H1 (cell line): ENCODE measurements at regions not wholly inside any gene's neighbourhood (a gene's known extent, or its start where the extent isn't known, plus 50 kb on each side); places are given as distances from the start of the nearest gene placed in this dataset.

Experiments
- CTCF ChIA-PET: fragments of 300-600 bp; sonication (Branson Sonifier 250); formaldehyde crosslinking; loops from one replicate; lab custom pipeline; 2021; ENCODE audit not compliant: partially characterized antibody; lab: Charles Lee
- POLR2A ChIA-PET: fragments of 300-600 bp; sonication (Branson Sonifier 250); formaldehyde crosslinking; loops from one replicate; lab custom pipeline; 2021; ENCODE audit warnings: inconsistent platforms; ENCODE audit not compliant: partially characterized antibody; lab: Charles Lee
- DNase-seq, 2 experiments: peaks; one replicate each; pipeline versions ENCODE4 v3.0.0 to v3.0.0-alpha.2; 2010 to 2022; ENCODE audit warnings: low spot score in 2 of 2, low read depth in 1 of 2, mixed read lengths in 1 of 2
- FAIRE-seq: peaks from 2 replicates; lab custom pipeline; 2011; peaks lifted over from hg19 to GRCh38; lab: Jason Lieb, UNC
- H2AFZ ChIP-seq: 2 replicates; pipeline ENCODE4 v1.8.1; 2012; ENCODE audit warnings: low read length, inconsistent platforms
- H2AK5ac ChIP-seq: 2 replicates; pipeline ENCODE4 v1.6.1; 2013; ENCODE audit warnings: low read depth, low read length
- H2BK120ac ChIP-seq: replicated peaks from 2 replicates; pipeline ENCODE3; 2013; ENCODE audit warnings: low read depth, low read length, inconsistent platforms
- H2BK12ac ChIP-seq: 2 replicates; pipeline ENCODE4 v1.6.1; 2013; ENCODE audit warnings: low read depth, low read length
- H2BK15ac ChIP-seq: 2 replicates; pipeline ENCODE4 v1.6.1; 2013; ENCODE audit warnings: low read length
- H2BK20ac ChIP-seq: 2 replicates; pipeline ENCODE4 v1.6.1; 2013; ENCODE audit warnings: low read length
- H2BK5ac ChIP-seq: 2 replicates; pipeline ENCODE4 v1.6.1; 2013; ENCODE audit warnings: low read depth, low read length
- H3K14ac ChIP-seq: 2 replicates; pipeline ENCODE4 v1.6.1; 2013; ENCODE audit warnings: inconsistent platforms; ENCODE audit not compliant: insufficient read length
- H3K18ac ChIP-seq: 2 replicates; pipeline ENCODE4 v1.6.1; 2013; ENCODE audit warnings: low read length; ENCODE audit errors: extremely low read depth
- H3K23ac ChIP-seq: 2 replicates; pipeline ENCODE4 v1.6.1; 2013; ENCODE audit warnings: inconsistent platforms; ENCODE audit not compliant: insufficient read length
- H3K23me2 ChIP-seq: 2 replicates; pipeline ENCODE4 v1.6.1; 2013; ENCODE audit warnings: low read depth, low read length
- H3K27ac ChIP-seq: 2 replicates; pipeline ENCODE4 v1.6.1; 2011; ENCODE audit warnings: low read depth, low read length, inconsistent platforms
- H3K27me3 ChIP-seq, 4 experiments: replicated peaks in 1 of 4; 1 replicate in 1 of 4; 2 replicates in 3 of 4; pipeline versions ENCODE4 v1.6.1 to v1.8.1; 2011 to 2013; ENCODE audit warnings: low read length in 3 of 4, mild to moderate bottlenecking in 3 of 4, inconsistent platforms in 2 of 4, mixed read lengths in 2 of 4, moderate library complexity in 1 of 4; ENCODE audit not compliant: control insufficient read depth in 3 of 4, insufficient read depth in 3 of 4; ENCODE audit errors: extremely low read depth in 1 of 4
- H3K36me3 ChIP-seq, 4 experiments: 2 replicates each; pipeline versions ENCODE4 v1.6.1 to v1.8.1; 2011 to 2013; ENCODE audit warnings: mild to moderate bottlenecking in 4 of 4, low read length in 3 of 4, moderate library complexity in 2 of 4, control low read depth in 1 of 4, inconsistent platforms in 1 of 4; ENCODE audit not compliant: insufficient read depth in 4 of 4, control insufficient read depth in 2 of 4
- H3K4ac ChIP-seq: replicated peaks from 2 replicates; pipeline ENCODE3; 2013; ENCODE audit warnings: low read length, low read depth, mixed read lengths, inconsistent platforms; ENCODE audit not compliant: insufficient read length
- H3K4me1 ChIP-seq, 4 experiments: replicated peaks in 1 of 4; 1 replicate in 1 of 4; 2 replicates in 3 of 4; pipeline versions ENCODE4 v1.6.1 to v1.8.1; 2011 to 2013; ENCODE audit warnings: low read length in 3 of 4, inconsistent platforms in 2 of 4, mixed read lengths in 1 of 4; ENCODE audit not compliant: insufficient read depth in 4 of 4, control insufficient read depth in 3 of 4
- H3K4me2 ChIP-seq, 2 experiments: 2 replicates each; pipeline versions ENCODE4 v1.6.1 to v1.8.1; 2011 to 2013; ENCODE audit warnings: low read depth in 2 of 2, low read length in 2 of 2, control low read depth in 1 of 2, inconsistent platforms in 1 of 2, mild to moderate bottlenecking in 1 of 2; ENCODE audit not compliant: insufficient read depth in 1 of 2
- H3K4me3 ChIP-seq, 4 experiments: fragments of 200-600, 300-600 bp in 1 of 4; sonication (generic), shearing (Covaris generic), sonication (Bioruptor Twin) in 1 of 4; 2 replicates each; pipeline versions ENCODE4 v1.5.1 to v1.8.1; 2011 to 2016; ENCODE audit warnings: low read length in 4 of 4, low read depth in 3 of 4, control low read depth in 2 of 4, inconsistent platforms in 2 of 4, mild to moderate bottlenecking in 2 of 4, mixed read lengths in 1 of 4, moderate library complexity in 1 of 4; ENCODE audit not compliant: insufficient read depth in 2 of 4; ENCODE audit errors: extremely low read depth in 1 of 4
- H3K56ac ChIP-seq: replicated peaks from 2 replicates; pipeline ENCODE3; 2013; ENCODE audit warnings: low read depth, mild to moderate bottlenecking, mixed read lengths, low read length, inconsistent platforms; ENCODE audit not compliant: insufficient read length
- H3K79me1 ChIP-seq: 2 replicates; pipeline ENCODE4 v1.6.1; 2013; ENCODE audit warnings: low read depth, low read length, control low read depth
- H3K79me2 ChIP-seq, 2 experiments: 2 replicates each; pipeline versions ENCODE4 v1.6.1 to v1.8.1; 2012 to 2013; ENCODE audit warnings: low read length in 2 of 2, mild to moderate bottlenecking in 2 of 2, inconsistent platforms in 1 of 2; ENCODE audit not compliant: insufficient read depth in 2 of 2, control insufficient read depth in 1 of 2
- H3K9ac ChIP-seq, 4 experiments: replicated peaks in 1 of 4; 1 replicate in 1 of 4; 2 replicates in 3 of 4; pipeline versions ENCODE4 v1.6.1 to v1.8.1; 2011 to 2013; ENCODE audit warnings: low read depth in 3 of 4, low read length in 3 of 4, control low read depth in 2 of 4, mild to moderate bottlenecking in 2 of 4, moderate library complexity in 2 of 4, inconsistent platforms in 1 of 4; ENCODE audit errors: extremely low read depth in 1 of 4
- H3K9me3 ChIP-seq, 2 experiments: 2 replicates each; pipeline versions ENCODE4 v1.6.1 to v1.8.1; 2012 to 2013; ENCODE audit warnings: mild to moderate bottlenecking in 2 of 2, moderate library complexity in 2 of 2, control low read depth in 1 of 2, inconsistent platforms in 1 of 2, low read depth in 1 of 2, low read length in 1 of 2, mixed read lengths in 1 of 2; ENCODE audit not compliant: insufficient read depth in 2 of 2
- H4K20me1 ChIP-seq, 2 experiments: replicated peaks in 1 of 2; 2 replicates each; pipeline versions ENCODE3 to v1.8.1; 2011 to 2013; ENCODE audit warnings: inconsistent platforms in 2 of 2, low read length in 2 of 2, mild to moderate bottlenecking in 1 of 2; ENCODE audit not compliant: insufficient read depth in 2 of 2, control insufficient read depth in 1 of 2
- H4K5ac ChIP-seq: 2 replicates; pipeline ENCODE4 v1.6.1; 2013; ENCODE audit warnings: low read length, low read depth, mixed read lengths, inconsistent platforms; ENCODE audit not compliant: insufficient read length
- H4K8ac ChIP-seq: 2 replicates; pipeline ENCODE4 v1.8.0; 2013; ENCODE audit warnings: mild to moderate bottlenecking, moderate library complexity, low read length, inconsistent platforms; ENCODE audit not compliant: insufficient read depth; ENCODE audit errors: extremely low read depth
- H4K91ac ChIP-seq: replicated peaks from 2 replicates; pipeline ENCODE3; 2013; ENCODE audit warnings: low read length, mixed read lengths, inconsistent platforms; ENCODE audit not compliant: insufficient read length
- ASH2L ChIP-seq: fragments of 200-600, 300-600 bp; sonication (generic); IDR thresholded peaks from one replicate; pipeline ENCODE4 v1.7.1; 2017; ENCODE audit warnings: low read length
- BRCA1 ChIP-seq: IDR thresholded peaks from 2 replicates; pipeline ENCODE4 v1.6.1; 2012; ENCODE audit warnings: low read depth, low read length, improper control_type of control experiment
- KDM5A ChIP-seq: fragments of 200-600 bp; IDR thresholded peaks from 2 replicates; pipeline ENCODE4 v1.7.1; 2012; ENCODE audit warnings: mild to moderate bottlenecking, low read length, inconsistent platforms, mixed read lengths
- POLR2AphosphoS5 ChIP-seq: IDR thresholded peaks from 2 replicates; pipeline ENCODE4 v1.6.1; 2011; ENCODE audit warnings: low read depth, low read length
- TAF1 ChIP-seq: IDR thresholded peaks from 2 replicates; pipeline ENCODE4 v1.6.1; 2011; ENCODE audit warnings: mild to moderate bottlenecking, low read depth, low read length
- TBP ChIP-seq: IDR thresholded peaks from 2 replicates; pipeline ENCODE4 v1.6.1; 2011; ENCODE audit warnings: low read depth, low read length, improper control_type of control experiment
- WGBS, 2 experiments: shearing (Covaris generic) in 1 of 2; methylation state at CpG; one replicate each; pipeline versions ENCODE4 v1.1.6 to v1.1.7; 2013 to 2015; ENCODE audit warnings: low lambda C conversion rate in 2 of 2, mixed read lengths in 2 of 2, inconsistent platforms in 1 of 2, low coverage in 1 of 2, missing lambda C conversion rate in 1 of 2; ENCODE audit not compliant: insufficient replicate concordance in 2 of 2, insufficient coverage in 1 of 2, insufficient read length in 1 of 2; ENCODE audit errors: extremely low coverage in 1 of 2, missing lambda C conversion rate in 1 of 2; 5-methylcytosine and 5-hydroxymethylcytosine counted together

- H2BK120ac ChIP-seq, result no peak overlapping the region
- no peak overlapping the region for H2AK5ac ChIP-seq
- H3K27ac ChIP-seq, result no peak overlapping the region
- H3K27me3 ChIP-seq, result no peaks in the 10 kb centered on the region
- 0 out of 2 replicates have a peak overlapping the region, but pooled peaks have one; percentile 51 for H2BK15ac ChIP-seq
- no peak overlapping the region for H2BK12ac ChIP-seq
- H4K20me1 ChIP-seq, result no peaks in the 10 kb centered on the region
- H4K91ac ChIP-seq, result no peak overlapping the region
- no peaks in the 10 kb centered on the region for H3K23me2 ChIP-seq
- FAIRE-seq (no peak), DNase-seq (no peak)
- no peak overlapping the region for H3K4me2 ChIP-seq
- no peak overlapping the region for H2AFZ ChIP-seq
- no peak overlapping the region for H3K23ac ChIP-seq
- no peaks in the 10 kb centered on the region for H3K36me3 ChIP-seq
- no peaks in the 10 kb centered on the region for H3K4me1 ChIP-seq
- TF ChIP-seq ASH2L (no peak), POLR2AphosphoS5 (no peak), TBP (no peak), TAF1 (no peak), BRCA1 (no peak), KDM5A (no peak)
- H2BK20ac ChIP-seq, result peak overlapping the region; percentile 53; the same call in 1 of the 2 replicates
- H3K9me3 ChIP-seq, result no peaks in the 10 kb centered on the region
- H3K79me2 ChIP-seq, result no peaks in the 10 kb centered on the region
- no peak overlapping the region for H3K18ac ChIP-seq
- H3K4ac ChIP-seq, result peak overlapping the region; percentile 6
- no peak overlapping the region for H3K4me3 ChIP-seq
- CTCF ChIA-PET, result interaction anchor here (1.2 to 1.3 kb wide), 2 partner anchors 29 to 68 kb away, joined by 4 to 5 read pairs; no protein-coding TSS in a partner anchor
- 83% methylated on average over 6 of the region's 6 CpGs; no CpG with 5 or more reads in 1 of the 2 experiments for WGBS, 2 experiments
- H3K79me1 ChIP-seq, result no peaks in the 10 kb centered on the region; the same call in 1 of the 2 replicates
- H3K56ac ChIP-seq, result no peak overlapping the region
- H4K8ac ChIP-seq, result no peak overlapping the region
- H3K14ac ChIP-seq, result no peak overlapping the region
- POLR2A ChIA-PET, result no interaction called here
- no peak overlapping the region for H2BK5ac ChIP-seq
- no peak overlapping the region for H3K9ac ChIP-seq
- no peak overlapping the region for H4K5ac ChIP-seq
Observed at GRCh38 chr13:52932649-52933048, 84.2 kb upstream of the PCDH8 start.
